ENCODE measurements at regions not wholly inside any gene's neighbourhood (a gene's known extent, or its start where the extent isn't known, plus 50 kb on each side); places are given as distances from the start of the nearest gene placed in this dataset.

DNA sequence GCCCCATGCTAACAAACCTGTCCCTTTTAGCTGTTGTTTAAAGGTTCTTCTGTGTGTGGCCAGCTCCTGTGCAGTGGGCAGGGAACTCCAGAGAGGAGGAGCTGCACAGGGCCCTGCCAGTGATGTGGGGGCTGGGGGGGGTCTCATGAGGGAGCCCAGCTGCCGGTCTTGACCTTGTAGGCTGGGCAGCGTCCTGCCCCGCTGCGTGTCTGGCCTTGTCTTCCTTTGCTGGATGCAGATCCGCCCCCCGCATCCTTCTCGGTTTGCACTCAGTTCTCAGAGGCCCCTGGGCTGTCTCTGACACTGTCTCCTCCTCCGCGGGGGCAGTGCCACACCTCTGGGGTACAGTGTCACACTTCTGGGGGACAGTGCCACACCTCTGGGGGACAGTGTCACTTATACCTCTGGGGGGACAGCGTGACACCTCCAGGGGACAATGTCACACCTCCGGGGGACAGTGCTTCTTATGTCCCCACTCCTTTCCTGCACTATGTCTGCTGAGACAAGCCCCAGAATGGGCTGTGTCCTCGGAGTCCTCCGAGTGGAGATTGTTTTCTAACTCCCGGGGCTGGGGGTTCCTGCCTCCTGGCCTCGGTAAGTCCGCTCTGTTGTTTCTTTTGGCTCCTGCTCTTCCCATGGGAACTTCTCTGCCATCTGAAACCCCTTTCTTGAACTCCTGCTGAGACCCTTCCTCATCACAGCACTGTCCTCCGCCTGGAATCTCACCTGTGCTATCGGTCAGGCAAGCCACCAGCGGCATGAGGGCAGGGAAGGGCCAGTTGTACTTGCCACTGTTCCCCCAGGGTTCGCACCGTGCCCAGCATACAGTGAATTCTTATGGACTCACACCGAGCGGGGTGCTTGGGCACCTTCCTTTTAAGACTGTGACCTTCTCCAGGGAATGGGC, 788.3 kb downstream of the TBC1D22A start:
- DNase-seq = peak in 1 of 5 donors; percentile 39

DNA sequence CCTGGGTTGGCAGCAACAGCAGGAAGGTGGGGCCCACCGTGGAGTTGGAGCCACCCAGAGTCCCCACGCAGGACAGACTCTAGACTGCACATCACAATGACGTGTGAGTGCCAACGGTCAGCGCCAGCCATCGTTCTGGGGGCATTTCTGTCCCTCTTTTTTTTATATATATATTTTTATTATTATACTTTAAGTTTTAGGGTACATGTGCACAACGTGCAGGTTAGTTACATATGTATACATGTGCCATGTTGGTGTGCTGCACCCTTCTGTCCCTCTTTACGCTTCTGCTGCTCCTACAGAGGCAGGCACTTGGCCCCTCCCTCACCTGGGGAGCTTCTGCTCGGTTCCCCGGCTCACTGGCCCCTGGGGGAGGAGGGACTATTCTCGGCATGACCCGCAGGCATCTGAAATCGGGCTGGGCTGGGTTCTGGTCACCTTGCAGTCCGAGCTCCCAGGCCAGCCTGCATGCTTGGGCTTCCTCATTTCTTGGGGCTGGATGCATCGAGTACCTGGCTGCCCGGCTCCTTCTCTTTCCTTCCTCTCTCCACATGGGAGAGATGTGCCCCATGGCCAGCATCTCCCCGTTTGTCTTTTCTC, 787.4 kb downstream of the TBC1D22A start:
- Histone ChIP-seq H3K36me3 (no peaks in the 10 kb centered on the region), H3K27me3 (no peaks in the 10 kb centered on the region), H3K4me3 (no peak overlapping the region), H3K4me1 (ENCODE audit: insufficient read depth) (no peaks in the 10 kb centered on the region), H3K9me3 (no peaks in the 10 kb centered on the region), H3K27ac (no peak overlapping the region)
- TF ChIP-seq EP300 (IDR thresholded peaks at IDR 0.05) (no peak), POLR2A (IDR thresholded peaks at IDR 0.05) (no peak)
- TF ChIP-seq, protein P1, sequence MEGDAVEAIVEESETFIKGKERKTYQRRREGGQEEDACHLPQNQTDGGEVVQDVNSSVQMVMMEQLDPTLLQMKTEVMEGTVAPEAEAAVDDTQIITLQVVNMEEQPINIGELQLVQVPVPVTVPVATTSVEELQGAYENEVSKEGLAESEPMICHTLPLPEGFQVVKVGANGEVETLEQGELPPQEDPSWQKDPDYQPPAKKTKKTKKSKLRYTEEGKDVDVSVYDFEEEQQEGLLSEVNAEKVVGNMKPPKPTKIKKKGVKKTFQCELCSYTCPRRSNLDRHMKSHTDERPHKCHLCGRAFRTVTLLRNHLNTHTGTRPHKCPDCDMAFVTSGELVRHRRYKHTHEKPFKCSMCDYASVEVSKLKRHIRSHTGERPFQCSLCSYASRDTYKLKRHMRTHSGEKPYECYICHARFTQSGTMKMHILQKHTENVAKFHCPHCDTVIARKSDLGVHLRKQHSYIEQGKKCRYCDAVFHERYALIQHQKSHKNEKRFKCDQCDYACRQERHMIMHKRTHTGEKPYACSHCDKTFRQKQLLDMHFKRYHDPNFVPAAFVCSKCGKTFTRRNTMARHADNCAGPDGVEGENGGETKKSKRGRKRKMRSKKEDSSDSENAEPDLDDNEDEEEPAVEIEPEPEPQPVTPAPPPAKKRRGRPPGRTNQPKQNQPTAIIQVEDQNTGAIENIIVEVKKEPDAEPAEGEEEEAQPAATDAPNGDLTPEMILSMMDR (IDR thresholded peaks at IDR 0.05) = no peak
- 79 to 86% (median 85%) methylated on average over 17 of the region's 17 CpGs for WGBS, 3 donors
- DNase-seq = no peak
- intact Hi-C loops (cut with DNase I) = no loop called here

More for the DNA sequence above, 788.3 kb downstream of the TBC1D22A start:
- no peaks in the 10 kb centered on the region for H3K36me3 ChIP-seq
- no peaks in the 10 kb centered on the region for H3K9me3 ChIP-seq
- H3K4me1 ChIP-seq (ENCODE audit: insufficient read depth) = no peaks in the 10 kb centered on the region
- H3K27ac ChIP-seq = no peak overlapping the region
- 33 to 43% (median 38%) methylated on average over 23 of the region's 23 CpGs for WGBS, 3 donors
- intact Hi-C loops (cut with DNase I) = no loop called here
- no peak for TF ChIP-seq EP300 (IDR thresholded peaks at IDR 0.05)
- TF ChIP-seq POLR2A (IDR thresholded peaks at IDR 0.05) = no peak
- TF ChIP-seq, protein P1 (IDR thresholded peaks at IDR 0.05) = no peak
- H3K4me3 ChIP-seq = no peak overlapping the region
- no peaks in the 10 kb centered on the region for H3K27me3 ChIP-seq

DNA sequence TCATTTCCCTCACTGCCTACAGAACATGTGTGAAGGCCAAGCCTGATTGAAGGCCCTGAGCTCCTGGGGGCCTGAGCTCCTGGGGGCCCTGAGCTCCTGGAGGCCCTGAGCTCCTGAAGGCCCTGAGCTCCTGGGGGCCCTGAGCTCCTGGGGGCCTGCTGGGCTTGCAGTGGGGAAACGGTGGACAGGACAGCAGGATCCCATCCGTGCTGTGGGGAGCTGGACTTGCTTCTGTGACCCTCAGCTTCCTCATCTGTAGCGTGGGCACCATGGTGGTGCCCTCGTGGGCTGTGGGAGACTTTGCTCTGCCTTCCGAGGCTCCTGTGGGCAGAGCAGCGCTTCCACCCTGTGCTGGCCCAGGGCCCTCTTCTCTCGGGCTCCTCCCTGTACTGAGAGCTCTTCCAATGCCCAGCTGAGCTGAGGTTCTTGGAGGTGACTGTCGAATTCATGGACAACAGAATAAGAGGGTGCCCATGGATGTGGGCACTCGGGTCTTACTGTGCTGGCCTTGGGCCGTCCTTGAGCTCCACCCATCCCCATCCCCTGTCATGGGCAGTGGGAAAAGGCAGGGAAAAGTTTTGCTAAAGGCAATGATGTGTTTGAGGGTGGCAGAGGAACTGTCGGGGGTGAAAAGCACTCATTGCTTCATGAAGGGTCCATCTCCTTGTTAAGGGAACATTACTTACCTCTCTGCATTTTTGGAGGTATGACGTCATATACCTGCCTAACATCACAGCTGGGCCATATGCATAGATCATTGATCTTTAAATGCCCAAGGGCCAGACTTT, 786.7 kb downstream of the TBC1D22A start:
- Histone ChIP-seq H3K4me1 (ENCODE audit: insufficient read depth) (no peaks in the 10 kb centered on the region), H3K4me3 (no peak overlapping the region), H3K9me3 (no peaks in the 10 kb centered on the region), H3K27ac (no peak overlapping the region), H3K36me3 (no peaks in the 10 kb centered on the region), H3K27me3 (no peaks in the 10 kb centered on the region)
- no peak for DNase-seq
- TF ChIP-seq, protein P1 (IDR thresholded peaks at IDR 0.05) = no peak
- TF ChIP-seq EP300 (IDR thresholded peaks at IDR 0.05) (no peak), POLR2A (IDR thresholded peaks at IDR 0.05) (no peak)
- intact Hi-C loops (cut with DNase I) = no loop called here
- 80 to 86% (median 85%) methylated on average over 11 to 12 of the region's 12 CpGs for WGBS, 3 donors

DNA sequence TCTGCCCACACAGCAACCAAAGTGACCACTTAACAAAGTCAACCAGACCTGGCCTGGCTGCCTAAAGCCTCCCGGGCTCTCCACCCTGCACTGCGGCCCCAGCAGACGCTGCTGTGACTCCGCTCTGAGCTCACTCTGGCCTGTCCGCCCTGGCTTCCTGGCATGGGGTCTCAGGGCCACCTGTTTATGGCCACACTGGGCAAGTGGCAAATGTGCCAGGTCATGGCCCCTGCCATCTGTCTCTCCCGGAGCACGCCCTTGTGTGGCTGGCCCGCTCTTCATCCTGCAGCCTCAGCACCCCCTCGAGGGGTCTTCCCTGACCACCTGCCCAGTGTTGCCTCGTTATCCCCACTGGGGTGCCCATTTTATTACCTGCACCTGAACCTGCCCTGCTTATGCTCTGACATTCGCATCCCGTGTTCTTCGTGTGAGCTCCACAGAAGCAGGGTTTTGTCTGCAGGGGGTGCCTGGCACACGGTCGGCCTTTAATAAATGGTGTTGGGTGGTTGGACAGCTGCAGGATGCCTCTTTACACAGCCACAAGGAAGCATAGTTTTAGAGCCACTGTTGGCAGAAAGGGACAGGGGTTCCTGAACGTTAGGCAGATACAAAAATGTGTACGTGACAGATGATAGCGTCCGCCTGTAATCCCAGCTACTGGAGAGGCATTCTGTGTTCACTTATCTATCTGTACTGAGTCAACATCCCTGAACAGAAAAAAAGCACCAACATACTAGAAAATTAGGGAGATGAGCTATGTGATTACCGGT, 785.6 kb downstream of the TBC1D22A start:
- no peak for DNase-seq

More for the DNA sequence above, 785.6 kb downstream of the TBC1D22A start:
- Histone ChIP-seq H3K27me3 (no peaks in the 10 kb centered on the region), H3K27ac (no peak overlapping the region), H3K36me3 (no peaks in the 10 kb centered on the region), H3K4me1 (ENCODE audit: insufficient read depth) (no peaks in the 10 kb centered on the region), H3K4me3 (no peak overlapping the region), H3K9me3 (no peaks in the 10 kb centered on the region)
- 81 to 84% (median 81%) methylated on average over 20 of the region's 20 CpGs for WGBS, 3 donors
- intact Hi-C loops (cut with DNase I) = no loop called here
- TF ChIP-seq, protein P1 (IDR thresholded peaks at IDR 0.05) = no peak
- TF ChIP-seq EP300 (IDR thresholded peaks at IDR 0.05) (no peak), POLR2A (IDR thresholded peaks at IDR 0.05) (no peak)
